ENCODE measurements at regions not wholly inside any gene's neighbourhood (a gene's known extent, or its start where the extent isn't known, plus 50 kb on each side); places are given as distances from the start of the nearest gene placed in this dataset.
"Not testable (repeated sequence)": the region's sequence is repeated elsewhere in the genome, so short reads cannot be mapped to it uniquely, and the experiment has no call there.

DNA sequence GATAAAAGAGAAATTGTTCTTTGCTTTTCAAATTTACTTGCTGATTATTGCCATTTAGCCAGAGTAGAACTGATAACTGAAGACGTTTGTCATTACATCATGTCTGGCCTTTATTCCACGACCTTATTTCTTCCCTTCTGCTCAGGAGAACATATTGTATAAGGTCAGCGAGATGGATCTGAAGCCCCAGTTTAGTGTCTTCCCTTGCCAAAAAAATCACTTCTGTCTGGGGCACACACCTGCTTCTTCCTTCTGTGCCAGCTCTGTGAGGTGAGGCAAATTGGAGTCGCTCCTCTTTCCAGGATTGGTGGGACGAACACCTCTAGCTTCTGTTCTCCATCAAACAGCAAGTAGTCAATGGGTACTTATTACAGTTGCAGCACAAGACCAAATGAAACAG lies 250.3 kb upstream of the CRBN start:
- CTCF ChIA-PET: no interaction called here
- H3K9ac ChIP-seq (ENCODE audit: low read length): no peak overlapping the region
- intact Hi-C loops (cut with micrococcal nuclease): no loop called here
- H3K4me2 ChIP-seq (replicated peaks; ENCODE audit: low read depth, low read length, poor library complexity, severe bottlenecking): no peak overlapping the region
- DNase-seq: no peak
- H3K36me3 ChIP-seq (replicated peaks in 1 of 2; ENCODE audit: control extremely low read depth in 1 of 2, control insufficient read depth in 1 of 2, extremely low read depth in 1 of 2, insufficient read depth in 2 of 2, low read length in 1 of 2): no peaks in the 10 kb centered on the region
- no peaks in the 10 kb centered on the region for H3K4me1 ChIP-seq (ENCODE audit: control insufficient read depth in 2 of 2, insufficient read depth in 2 of 2, low read length in 2 of 2)
- H2AFZ ChIP-seq (ENCODE audit: insufficient read depth, low read depth, low read length, poor library complexity, severe bottlenecking): no peak overlapping the region
- Mint-ChIP-seq H3K27ac (no peak overlapping the region), H3K9me3 (ENCODE audit: insufficient read depth) (no peaks in the 10 kb centered on the region), H3K4me1 (no peaks in the 10 kb centered on the region), H3K4me3 (no peak overlapping the region), H3K27me3 (no peaks in the 10 kb centered on the region)
- no peaks in the 10 kb centered on the region for H3K9me3 ChIP-seq (ENCODE audit: control extremely low read depth in 1 of 3, control insufficient read depth in 2 of 3, insufficient read depth in 1 of 3, low read length in 2 of 3)
- no peaks in the 10 kb centered on the region for H3K27me3 ChIP-seq (replicated peaks in 1 of 4; ENCODE audit: control extremely low read depth in 1 of 4, control insufficient read depth in 3 of 4, insufficient read depth in 4 of 4, low read length in 3 of 4)
- H3K79me2 ChIP-seq (ENCODE audit: control insufficient read depth, insufficient read depth, low read length): no peaks in the 10 kb centered on the region
- no peaks in the 10 kb centered on the region for H4K20me1 ChIP-seq (ENCODE audit: control insufficient read depth, insufficient read depth, low read length, poor library complexity, severe bottlenecking)
- POLR2A ChIA-PET: no interaction called here
- H3K4me3 ChIP-seq (ENCODE audit: control extremely low read depth in 1 of 5, extremely low read depth in 1 of 5, insufficient read depth in 1 of 5, low read depth in 2 of 5, low read length in 4 of 5): no peak overlapping the region
- H3K27ac ChIP-seq (ENCODE audit: low read length in 2 of 2): no peak overlapping the region
- no peak for ATAC-seq (ENCODE audit: low read depth)
- TF ChIP-seq, protein P1, sequence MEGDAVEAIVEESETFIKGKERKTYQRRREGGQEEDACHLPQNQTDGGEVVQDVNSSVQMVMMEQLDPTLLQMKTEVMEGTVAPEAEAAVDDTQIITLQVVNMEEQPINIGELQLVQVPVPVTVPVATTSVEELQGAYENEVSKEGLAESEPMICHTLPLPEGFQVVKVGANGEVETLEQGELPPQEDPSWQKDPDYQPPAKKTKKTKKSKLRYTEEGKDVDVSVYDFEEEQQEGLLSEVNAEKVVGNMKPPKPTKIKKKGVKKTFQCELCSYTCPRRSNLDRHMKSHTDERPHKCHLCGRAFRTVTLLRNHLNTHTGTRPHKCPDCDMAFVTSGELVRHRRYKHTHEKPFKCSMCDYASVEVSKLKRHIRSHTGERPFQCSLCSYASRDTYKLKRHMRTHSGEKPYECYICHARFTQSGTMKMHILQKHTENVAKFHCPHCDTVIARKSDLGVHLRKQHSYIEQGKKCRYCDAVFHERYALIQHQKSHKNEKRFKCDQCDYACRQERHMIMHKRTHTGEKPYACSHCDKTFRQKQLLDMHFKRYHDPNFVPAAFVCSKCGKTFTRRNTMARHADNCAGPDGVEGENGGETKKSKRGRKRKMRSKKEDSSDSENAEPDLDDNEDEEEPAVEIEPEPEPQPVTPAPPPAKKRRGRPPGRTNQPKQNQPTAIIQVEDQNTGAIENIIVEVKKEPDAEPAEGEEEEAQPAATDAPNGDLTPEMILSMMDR (IDR thresholded peaks at IDR 0.05): no peak
- no peak for TF ChIP-seq EZH2 (IDR thresholded peaks at IDR 0.05; ENCODE audit: borderline replicate concordance, insufficient read depth, low read depth, low read length, poor library complexity, severe bottlenecking)
- 60% methylated on average over 4 of the region's 5 CpGs for WGBS (ENCODE audit: insufficient coverage)

DNA sequence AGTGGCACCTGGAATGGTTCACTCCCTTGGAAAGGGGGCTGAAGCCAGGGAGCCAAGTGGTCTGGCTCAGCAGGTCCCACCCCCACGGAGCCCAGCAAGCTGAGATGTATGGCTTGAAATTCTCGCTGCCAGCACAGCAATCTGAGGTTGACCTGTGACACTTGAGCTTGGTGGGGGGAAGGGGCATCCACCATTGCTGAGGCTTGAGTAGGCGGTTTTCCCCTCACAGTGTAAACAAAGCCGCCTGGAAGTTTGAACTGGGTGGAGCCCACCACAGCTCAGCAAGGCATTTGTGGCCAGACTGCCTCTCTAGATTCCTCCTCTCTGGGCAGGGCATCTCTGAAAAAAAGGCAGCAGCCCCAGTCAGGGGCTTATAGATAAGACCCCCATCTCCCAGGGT lies 228.2 kb upstream of the CRBN start:
- H4K20me1 ChIP-seq (ENCODE audit: control insufficient read depth, insufficient read depth, low read length, poor library complexity, severe bottlenecking); POLR2A ChIA-PET: not testable (repeated sequence)
- 89% methylated on average over 3 of the region's 4 CpGs for WGBS (ENCODE audit: insufficient coverage)

More for the DNA sequence above, 228.2 kb upstream of the CRBN start:
- intact Hi-C loops (cut with micrococcal nuclease); H3K4me1 ChIP-seq (ENCODE audit: control insufficient read depth in 2 of 2, insufficient read depth in 2 of 2, low read length in 2 of 2); ATAC-seq (ENCODE audit: low read depth); H3K79me2 ChIP-seq (ENCODE audit: control insufficient read depth, insufficient read depth, low read length); H3K4me3 Mint-ChIP-seq; H3K36me3 ChIP-seq (replicated peaks in 1 of 2; ENCODE audit: control extremely low read depth in 1 of 2, control insufficient read depth in 1 of 2, extremely low read depth in 1 of 2, insufficient read depth in 2 of 2, low read length in 1 of 2); CTCF ChIA-PET; H3K27me3 Mint-ChIP-seq; DNase-seq; H3K27ac Mint-ChIP-seq; H3K4me3 ChIP-seq (ENCODE audit: control extremely low read depth in 1 of 5, extremely low read depth in 1 of 5, insufficient read depth in 1 of 5, low read depth in 2 of 5, low read length in 4 of 5); H3K9ac ChIP-seq (ENCODE audit: low read length); H3K4me1 Mint-ChIP-seq; H3K27ac ChIP-seq (ENCODE audit: low read length in 2 of 2); H3K27me3 ChIP-seq (replicated peaks in 1 of 4; ENCODE audit: control extremely low read depth in 1 of 4, control insufficient read depth in 3 of 4, insufficient read depth in 4 of 4, low read length in 3 of 4); H3K4me2 ChIP-seq (replicated peaks; ENCODE audit: low read depth, low read length, poor library complexity, severe bottlenecking); H3K9me3 ChIP-seq (ENCODE audit: control extremely low read depth in 1 of 3, control insufficient read depth in 2 of 3, insufficient read depth in 1 of 3, low read length in 2 of 3); H3K9me3 Mint-ChIP-seq (ENCODE audit: insufficient read depth); H2AFZ ChIP-seq (ENCODE audit: insufficient read depth, low read depth, low read length, poor library complexity, severe bottlenecking): not testable (repeated sequence)

Data from B cell (primary cell).